ENCODE measurements at regions not wholly inside any gene's neighbourhood (a gene's known extent, or its start where the extent isn't known, plus 50 kb on each side); places are given as distances from the start of the nearest gene placed in this dataset.

GRCh38 chr6:139846538-139847456 lies 472.3 kb upstream of the CITED2 start:
- DNase-seq, result no peak
- 88 to 90% methylated on average over 9 of the region's 9 CpGs for WGBS, 2 experiments (ENCODE audit: low coverage in 1 of 2, low lambda C conversion rate in 2 of 2, missing lambda C conversion rate in 2 of 2)
- no peaks in the 10 kb centered on the region for H3K36me3 ChIP-seq (ENCODE audit: low read depth)
- H3K9me2 ChIP-seq (ENCODE audit: insufficient read depth), result no peaks in the 10 kb centered on the region
- no peak overlapping the region for H3K9ac ChIP-seq
- H4K20me1 ChIP-seq (ENCODE audit: insufficient read depth), result no peaks in the 10 kb centered on the region
- in situ Hi-C loops (cut with MboI), result no loop called here
- peaks cover 5% of the 10 kb centered on the region for H3K9me3 ChIP-seq (ENCODE audit: low read depth)
- H3K27me3 ChIP-seq (replicated peaks; ENCODE audit: insufficient read depth), result no peaks in the 10 kb centered on the region
- H3K4me2 ChIP-seq (ENCODE audit: unreplicated experiment), result no peak overlapping the region
- TF ChIP-seq EZH2phosphoT487 (IDR thresholded peaks at IDR 0.05; ENCODE audit: insufficient read depth, low read depth), result no peak
- TF ChIP-seq EZH2 (IDR thresholded peaks at IDR 0.05; ENCODE audit: insufficient read depth, poor library complexity, severe bottlenecking), result no peak
- no peak overlapping the region for H3K4me3 ChIP-seq
- H3K4me1 ChIP-seq (ENCODE audit: insufficient read depth), result peaks cover 4% of the 10 kb centered on the region
- H3F3A ChIP-seq (ENCODE audit: insufficient read depth), result no peaks in the 10 kb centered on the region
- no peak overlapping the region for H3K27ac ChIP-seq
- no peaks in the 10 kb centered on the region for H3K79me2 ChIP-seq (ENCODE audit: insufficient read depth)
- peak overlapping the region; percentile 34 for H2AFZ ChIP-seq

DNA sequence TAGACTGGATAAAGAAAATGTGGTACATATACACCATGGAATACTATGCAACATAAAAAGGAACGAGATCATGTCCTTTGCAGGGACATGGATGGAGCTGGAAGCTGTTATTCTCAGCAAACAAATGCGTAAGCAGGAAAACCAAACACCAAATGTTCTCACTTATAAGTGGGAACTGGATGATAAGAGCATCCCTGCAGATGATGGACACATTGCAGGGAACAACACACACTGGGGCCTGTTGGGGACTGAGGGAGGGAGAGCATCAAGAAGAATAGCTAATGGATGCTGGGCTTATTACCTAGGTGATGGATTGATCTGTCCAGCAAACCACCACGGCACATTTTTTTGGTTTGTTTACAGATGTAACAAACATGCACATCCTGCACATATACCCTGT lies 470.5 kb upstream of the CITED2 start:
- no peaks in the 10 kb centered on the region for H3K27me3 ChIP-seq (replicated peaks; ENCODE audit: insufficient read depth)
- H3K27ac ChIP-seq, result no peak overlapping the region
- no peak overlapping the region for H3K9ac ChIP-seq
- no peak overlapping the region for H2AFZ ChIP-seq
- in situ Hi-C loops (cut with MboI), result no loop called here
- no peaks in the 10 kb centered on the region for H3K9me3 ChIP-seq (ENCODE audit: low read depth)
- no peak overlapping the region for H3K4me3 ChIP-seq
- H3K4me1 ChIP-seq (ENCODE audit: insufficient read depth), result no peaks in the 10 kb centered on the region
- no peaks in the 10 kb centered on the region for H3K9me2 ChIP-seq (ENCODE audit: insufficient read depth)
- H3F3A ChIP-seq (ENCODE audit: insufficient read depth), result no peaks in the 10 kb centered on the region
- no peaks in the 10 kb centered on the region for H3K36me3 ChIP-seq (ENCODE audit: low read depth)
- 54 to 65% methylated on average over 3 of the region's 3 CpGs for WGBS, 2 experiments (ENCODE audit: low coverage in 1 of 2, low lambda C conversion rate in 2 of 2, missing lambda C conversion rate in 2 of 2)
- H3K79me2 ChIP-seq (ENCODE audit: insufficient read depth), result no peaks in the 10 kb centered on the region
- H3K4me2 ChIP-seq (ENCODE audit: unreplicated experiment), result no peak overlapping the region
- no peaks in the 10 kb centered on the region for H4K20me1 ChIP-seq (ENCODE audit: insufficient read depth)
- DNase-seq, result no peak
- TF ChIP-seq EZH2phosphoT487 (IDR thresholded peaks at IDR 0.05; ENCODE audit: insufficient read depth, low read depth), result no peak
- no peak for TF ChIP-seq EZH2 (IDR thresholded peaks at IDR 0.05; ENCODE audit: insufficient read depth, poor library complexity, severe bottlenecking)

DNA sequence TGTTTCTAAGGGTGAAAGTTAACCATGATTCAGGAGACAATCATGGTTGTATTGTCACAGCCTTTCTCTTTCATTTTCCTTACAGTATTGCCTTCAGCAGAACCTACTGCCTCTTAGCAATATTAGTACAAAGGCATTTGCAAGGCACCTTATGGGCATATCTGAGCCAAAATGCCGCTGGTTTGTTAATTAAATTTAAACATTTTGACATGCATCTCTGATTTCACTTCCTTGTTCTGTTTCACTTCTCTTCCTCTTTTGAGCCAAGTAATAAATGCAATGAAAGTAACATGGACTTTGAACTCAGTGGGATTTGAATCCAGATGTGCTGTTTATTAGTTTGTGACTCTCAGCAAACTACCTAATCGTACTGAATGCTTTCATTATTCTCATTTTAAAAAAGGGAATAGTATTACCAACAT lies 467.4 kb upstream of the CITED2 start:
- no peak overlapping the region for H3K9ac ChIP-seq
- 24 to 41% methylated on average over 2 of the region's 2 CpGs for WGBS, 2 experiments (ENCODE audit: low coverage in 1 of 2, low lambda C conversion rate in 2 of 2, missing lambda C conversion rate in 2 of 2)
- H2AFZ ChIP-seq, result peak overlapping the region; percentile 33; the same call in 1 of the 2 replicates
- H4K20me1 ChIP-seq (ENCODE audit: insufficient read depth), result no peaks in the 10 kb centered on the region
- no peak overlapping the region for H3K27ac ChIP-seq
- H3K27me3 ChIP-seq (replicated peaks; ENCODE audit: insufficient read depth), result no peaks in the 10 kb centered on the region
- TF ChIP-seq EZH2 (IDR thresholded peaks at IDR 0.05; ENCODE audit: insufficient read depth, poor library complexity, severe bottlenecking) (no peak), EZH2phosphoT487 (IDR thresholded peaks at IDR 0.05; ENCODE audit: insufficient read depth, low read depth) (no peak)
- H3K9me2 ChIP-seq (ENCODE audit: insufficient read depth), result no peaks in the 10 kb centered on the region
- no peak for DNase-seq
- H3K79me2 ChIP-seq (ENCODE audit: insufficient read depth), result no peaks in the 10 kb centered on the region
- no peak overlapping the region for H3K4me2 ChIP-seq (ENCODE audit: unreplicated experiment)
- in situ Hi-C loops (cut with MboI), result no loop called here
- H3F3A ChIP-seq (ENCODE audit: insufficient read depth), result no peaks in the 10 kb centered on the region
- no peaks in the 10 kb centered on the region for H3K36me3 ChIP-seq (ENCODE audit: low read depth)
- H3K4me1 ChIP-seq (ENCODE audit: insufficient read depth), result peaks cover 7% of the 10 kb centered on the region
- H3K9me3 ChIP-seq (ENCODE audit: low read depth), result no peaks in the 10 kb centered on the region
- no peak overlapping the region for H3K4me3 ChIP-seq

DNA sequence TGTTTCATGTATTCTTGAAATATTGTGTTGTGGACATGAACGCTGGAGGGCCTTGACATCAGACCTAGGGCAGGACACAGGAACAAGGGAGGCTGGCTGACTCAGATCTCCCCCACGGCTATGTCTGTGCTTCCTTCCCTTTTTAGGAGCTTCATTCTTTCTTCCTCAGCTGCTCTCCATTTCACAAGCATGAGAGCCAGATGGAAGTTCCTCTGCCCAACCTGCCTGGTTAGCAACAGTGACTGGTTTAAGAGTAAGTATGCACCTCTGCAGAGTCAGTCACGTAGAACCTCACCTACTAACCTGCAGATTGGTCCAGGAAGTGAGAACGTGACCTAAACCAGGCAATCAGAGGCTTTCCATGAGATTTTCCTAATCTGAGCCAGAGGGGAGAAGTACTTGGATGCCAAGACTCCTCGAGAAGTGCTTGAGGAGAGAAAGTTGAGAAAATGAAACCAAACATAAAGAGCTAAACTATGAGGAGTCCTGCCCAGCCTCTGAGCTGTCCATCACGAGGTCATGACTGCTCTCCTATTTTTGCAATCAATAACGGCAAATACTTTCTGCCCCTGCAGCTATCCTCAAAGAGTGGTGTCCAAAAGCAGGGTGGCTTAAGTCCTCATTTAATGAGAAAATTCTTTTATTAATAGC lies 465.2 kb upstream of the CITED2 start:
- peak; percentile 51 for DNase-seq

More for the DNA sequence above, 465.2 kb upstream of the CITED2 start:
- peaks cover 7% of the 10 kb centered on the region for H3K4me1 ChIP-seq (ENCODE audit: insufficient read depth)
- in situ Hi-C loops (cut with MboI), result no loop called here
- WGBS, 2 experiments (ENCODE audit: low coverage in 1 of 2, low lambda C conversion rate in 2 of 2, missing lambda C conversion rate in 2 of 2), result 22% methylated on average over 7 of the region's 7 CpGs
- H4K20me1 ChIP-seq (ENCODE audit: insufficient read depth), result no peaks in the 10 kb centered on the region
- no peaks in the 10 kb centered on the region for H3K9me2 ChIP-seq (ENCODE audit: insufficient read depth)
- TF ChIP-seq EZH2phosphoT487 (IDR thresholded peaks at IDR 0.05; ENCODE audit: insufficient read depth, low read depth), result no peak
- no peak for TF ChIP-seq EZH2 (IDR thresholded peaks at IDR 0.05; ENCODE audit: insufficient read depth, poor library complexity, severe bottlenecking)
- peak overlapping the region; percentile 62 for H3K4me3 ChIP-seq
- H3K27ac ChIP-seq, result peak overlapping the region; percentile 51
- peak overlapping the region; percentile 91 for H2AFZ ChIP-seq
- no peaks in the 10 kb centered on the region for H3K36me3 ChIP-seq (ENCODE audit: low read depth)
- no peaks in the 10 kb centered on the region for H3K27me3 ChIP-seq (replicated peaks; ENCODE audit: insufficient read depth)
- peak overlapping the region; percentile 61 for H3K4me2 ChIP-seq (ENCODE audit: unreplicated experiment)
- H3F3A ChIP-seq (ENCODE audit: insufficient read depth), result no peaks in the 10 kb centered on the region
- no peaks in the 10 kb centered on the region for H3K79me2 ChIP-seq (ENCODE audit: insufficient read depth)
- H3K9ac ChIP-seq, result peak overlapping the region; percentile 60
- no peaks in the 10 kb centered on the region for H3K9me3 ChIP-seq (ENCODE audit: low read depth)

All from GM23248 (cell line).